OCI-LY1 (cell line): ENCODE measurements at regions not wholly inside any gene's neighbourhood (a gene's known extent, or its start where the extent isn't known, plus 50 kb on each side); places are given as distances from the start of the nearest gene placed in this dataset.

Experiments
- H2AFZ ChIP-seq: fragments of 200-600 bp; sonication (generic), shearing (Covaris generic); 2 replicates; pipeline ENCODE4 v1.6.0; 2014; ENCODE audit warnings: antibody characterized with exemption, mild to moderate bottlenecking, low read length
- H3F3A ChIP-seq: fragments of 200-600 bp; sonication (generic), shearing (Covaris generic); 2 replicates; pipeline ENCODE4 v1.6.0; 2014; ENCODE audit warnings: mild to moderate bottlenecking, antibody characterized with exemption, low read length, moderate library complexity; ENCODE audit not compliant: insufficient read depth
- H3K27ac ChIP-seq: fragments of 200-600 bp; sonication (generic); 2 replicates; pipeline ENCODE4 v1.5.1; 2014; ENCODE audit warnings: low read length, mixed run types, mild to moderate bottlenecking, low read depth; ENCODE audit not compliant: poor library complexity, severe bottlenecking
- H3K27me3 ChIP-seq: fragments of 200-600 bp; sonication (generic); 2 replicates; pipeline ENCODE4 v1.6.0; 2014; ENCODE audit warnings: antibody characterized with exemption, mild to moderate bottlenecking, low read length, moderate library complexity; ENCODE audit not compliant: insufficient read depth
- H3K36me3 ChIP-seq: fragments of 200-600 bp; sonication (generic); 2 replicates; pipeline ENCODE4 v1.6.1; 2014; ENCODE audit warnings: mild to moderate bottlenecking, antibody characterized with exemption, low read length, moderate library complexity, mixed read lengths; ENCODE audit not compliant: insufficient read depth
- H3K4me1 ChIP-seq: fragments of 200-600 bp; sonication (generic); 2 replicates; pipeline ENCODE4 v1.5.1; 2014; ENCODE audit warnings: mild to moderate bottlenecking, low read length, moderate library complexity; ENCODE audit not compliant: insufficient read depth, severe bottlenecking
- H3K4me2 ChIP-seq: fragments of 200-600 bp; sonication (generic), shearing (Covaris generic); 2 replicates; pipeline ENCODE4 v1.6.1; 2014; ENCODE audit warnings: low read length
- H3K4me3 ChIP-seq: fragments of 200-600 bp; sonication (generic); 2 replicates; pipeline ENCODE4 v1.5.1; 2014; ENCODE audit warnings: low read length, low read depth, mild to moderate bottlenecking, mixed read lengths; ENCODE audit not compliant: poor library complexity, severe bottlenecking
- H3K79me2 ChIP-seq: fragments of 200-600 bp; shearing (Covaris generic); 2 replicates; pipeline ENCODE4 v1.6.1; 2016; ENCODE audit warnings: mixed run types, low read length, mixed read lengths; ENCODE audit not compliant: insufficient read depth
- H3K9ac ChIP-seq: fragments of 200-600 bp; sonication (generic), shearing (Covaris generic); 2 replicates; pipeline ENCODE4 v1.6.1; 2014; ENCODE audit warnings: mild to moderate bottlenecking, low read length, mixed read lengths
- H3K9me2 ChIP-seq: fragments of 200-600 bp; sonication (generic), shearing (Covaris generic); 2 replicates; pipeline ENCODE4 v1.6.1; 2014; ENCODE audit warnings: low read depth, mild to moderate bottlenecking, low read length, mixed read lengths
- H3K9me3 ChIP-seq: fragments of 200-600 bp; shearing (Covaris generic); 2 replicates; pipeline ENCODE4 v1.6.1; 2014; ENCODE audit warnings: low read length, mixed read lengths
- H4K20me1 ChIP-seq: fragments of 200-600 bp; sonication (generic), shearing (Covaris generic); 2 replicates; pipeline ENCODE4 v1.6.0; 2016; ENCODE audit warnings: mild to moderate bottlenecking, low read length; ENCODE audit not compliant: insufficient read depth
- CTCF ChIP-seq: fragments of 200-600 bp; sonication (generic), shearing (Covaris generic); IDR thresholded peaks from 2 replicates; pipeline ENCODE4 v1.5.1; 2017; ENCODE audit warnings: mild to moderate bottlenecking, antibody characterized with exemption, low read length, moderate library complexity, mixed read lengths
- EZH2 ChIP-seq: fragments of 200-600 bp; sonication (generic), shearing (Covaris generic); IDR thresholded peaks from 2 replicates; pipeline ENCODE4 v1.8.0; 2017; ENCODE audit warnings: borderline replicate concordance, mixed run types, mild to moderate bottlenecking, antibody characterized with exemption, low read length, moderate library complexity, mixed read lengths

- no peak overlapping the region for H3K4me3 ChIP-seq
- H3K4me2 ChIP-seq = no peak overlapping the region
- TF ChIP-seq CTCF = no peak
- no peaks in the 10 kb centered on the region for H4K20me1 ChIP-seq
- no peak overlapping the region for H3K9ac ChIP-seq
- no peak overlapping the region for H2AFZ ChIP-seq
- no peak overlapping the region for H3K27ac ChIP-seq
- H3F3A ChIP-seq = no peaks in the 10 kb centered on the region
- no peaks in the 10 kb centered on the region for H3K9me2 ChIP-seq
- no peaks in the 10 kb centered on the region for H3K4me1 ChIP-seq
- H3K36me3 ChIP-seq = no peaks in the 10 kb centered on the region
- H3K9me3 ChIP-seq = no peaks in the 10 kb centered on the region
- no peaks in the 10 kb centered on the region for H3K27me3 ChIP-seq
- H3K79me2 ChIP-seq = no peaks in the 10 kb centered on the region
Observed at GRCh38 chr17:65385071-65385470, 176.4 kb downstream of the AXIN2 start.

GRCh38 chr17:65381152-65381551, 180.3 kb downstream of the AXIN2 start:
- no peak overlapping the region for H3K4me3 ChIP-seq
- H3K36me3 ChIP-seq = no peaks in the 10 kb centered on the region
- no peak overlapping the region for H3K27ac ChIP-seq
- H4K20me1 ChIP-seq = no peaks in the 10 kb centered on the region
- no peaks in the 10 kb centered on the region for H3K27me3 ChIP-seq
- H3K9me2 ChIP-seq = no peaks in the 10 kb centered on the region
- H3F3A ChIP-seq = no peaks in the 10 kb centered on the region
- H3K9me3 ChIP-seq = no peaks in the 10 kb centered on the region
- no peak overlapping the region for H2AFZ ChIP-seq
- H3K9ac ChIP-seq = no peak overlapping the region
- H3K4me1 ChIP-seq = no peaks in the 10 kb centered on the region
- H3K4me2 ChIP-seq = no peak overlapping the region
- no peaks in the 10 kb centered on the region for H3K79me2 ChIP-seq
- TF ChIP-seq EZH2 = no peak
- no peak for TF ChIP-seq CTCF

- no peaks in the 10 kb centered on the region for H3K79me2 ChIP-seq
- no peaks in the 10 kb centered on the region for H3K4me1 ChIP-seq
- no peak overlapping the region for H3K4me3 ChIP-seq
- H4K20me1 ChIP-seq = no peaks in the 10 kb centered on the region
- H3K9ac ChIP-seq = no peak overlapping the region
- no peak for TF ChIP-seq CTCF
- no peak for TF ChIP-seq EZH2
- no peaks in the 10 kb centered on the region for H3K9me2 ChIP-seq
- H3F3A ChIP-seq = no peaks in the 10 kb centered on the region
- H3K27me3 ChIP-seq = no peaks in the 10 kb centered on the region; the same call in 1 of the 2 replicates
- H3K9me3 ChIP-seq = no peaks in the 10 kb centered on the region
- no peak overlapping the region for H3K27ac ChIP-seq
- H2AFZ ChIP-seq = no peak overlapping the region
- no peak overlapping the region for H3K4me2 ChIP-seq
- no peaks in the 10 kb centered on the region for H3K36me3 ChIP-seq
Observed at GRCh38 chr17:65374966-65375365, 186.5 kb downstream of the AXIN2 start.
